ENCODE measurements at regions not wholly inside any gene's neighbourhood (a gene's known extent, or its start where the extent isn't known, plus 50 kb on each side); places are given as distances from the start of the nearest gene placed in this dataset.

DNA sequence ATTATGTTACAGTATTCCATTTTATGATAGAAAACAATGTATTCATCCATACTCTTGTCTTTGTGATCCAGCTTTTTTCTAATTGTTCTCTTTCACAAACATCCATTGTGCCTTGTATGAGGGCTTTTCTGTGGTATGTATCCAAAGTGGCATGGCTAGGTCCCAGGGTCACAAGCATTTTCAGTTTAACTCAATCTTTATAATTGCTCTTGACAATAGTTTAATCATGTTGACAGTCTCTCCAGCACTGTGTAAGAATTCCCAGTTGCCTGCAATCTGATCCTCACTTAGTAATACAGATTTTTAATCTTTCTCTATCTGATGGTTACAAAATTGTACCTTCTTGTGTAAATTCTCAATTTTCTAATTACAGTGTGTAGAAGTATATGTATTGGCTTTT, 533.4 kb downstream of the NEBL start:
- Histone ChIP-seq H3K27ac (ENCODE audit: poor library complexity, severe bottlenecking) (no peak overlapping the region), H3K27me3 (ENCODE audit: insufficient read depth, poor library complexity, severe bottlenecking) (peaks cover 2% of the 10 kb centered on the region), H3K4me1 (ENCODE audit: insufficient read depth, poor library complexity, severe bottlenecking) (no peaks in the 10 kb centered on the region), H3K4me3 (ENCODE audit: severe bottlenecking) (no peak overlapping the region), H3K9me3 (ENCODE audit: severe bottlenecking) (peaks cover 2% of the 10 kb centered on the region), H3K36me3 (ENCODE audit: low read depth) (no peaks in the 10 kb centered on the region)
- ATAC-seq (ENCODE audit: low read depth) (no peak), DNase-seq (ENCODE audit: low spot score) (no peak)
- TF ChIP-seq, protein P1, sequence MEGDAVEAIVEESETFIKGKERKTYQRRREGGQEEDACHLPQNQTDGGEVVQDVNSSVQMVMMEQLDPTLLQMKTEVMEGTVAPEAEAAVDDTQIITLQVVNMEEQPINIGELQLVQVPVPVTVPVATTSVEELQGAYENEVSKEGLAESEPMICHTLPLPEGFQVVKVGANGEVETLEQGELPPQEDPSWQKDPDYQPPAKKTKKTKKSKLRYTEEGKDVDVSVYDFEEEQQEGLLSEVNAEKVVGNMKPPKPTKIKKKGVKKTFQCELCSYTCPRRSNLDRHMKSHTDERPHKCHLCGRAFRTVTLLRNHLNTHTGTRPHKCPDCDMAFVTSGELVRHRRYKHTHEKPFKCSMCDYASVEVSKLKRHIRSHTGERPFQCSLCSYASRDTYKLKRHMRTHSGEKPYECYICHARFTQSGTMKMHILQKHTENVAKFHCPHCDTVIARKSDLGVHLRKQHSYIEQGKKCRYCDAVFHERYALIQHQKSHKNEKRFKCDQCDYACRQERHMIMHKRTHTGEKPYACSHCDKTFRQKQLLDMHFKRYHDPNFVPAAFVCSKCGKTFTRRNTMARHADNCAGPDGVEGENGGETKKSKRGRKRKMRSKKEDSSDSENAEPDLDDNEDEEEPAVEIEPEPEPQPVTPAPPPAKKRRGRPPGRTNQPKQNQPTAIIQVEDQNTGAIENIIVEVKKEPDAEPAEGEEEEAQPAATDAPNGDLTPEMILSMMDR (IDR thresholded peaks at IDR 0.05; ENCODE audit: poor library complexity, severe bottlenecking) = no peak

DNA sequence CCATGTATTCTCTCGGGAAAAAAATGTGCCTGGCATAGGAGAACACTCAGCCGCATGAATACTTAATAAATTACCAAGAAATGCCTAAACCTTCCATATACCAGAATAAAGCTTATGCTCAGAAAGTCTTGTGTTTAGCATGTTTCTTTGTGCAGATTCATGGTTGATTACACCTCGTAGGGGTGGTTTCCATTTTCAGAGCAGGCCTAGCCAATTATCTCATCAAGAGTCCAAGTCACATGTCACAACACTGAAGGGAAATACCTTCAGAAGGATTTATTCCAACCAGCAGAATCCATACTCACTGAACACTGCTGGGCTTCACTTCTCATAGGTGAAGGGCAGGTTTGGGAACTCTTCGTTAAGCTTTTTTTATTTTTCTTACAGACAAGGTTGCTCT, 539.7 kb downstream of the PLXDC2 start:
- DNase-seq (ENCODE audit: low spot score) (no peak), ATAC-seq (ENCODE audit: low read depth) (no peak)
- no peak overlapping the region for H3K27ac ChIP-seq (ENCODE audit: poor library complexity, severe bottlenecking)
- no peaks in the 10 kb centered on the region for H3K36me3 ChIP-seq (ENCODE audit: low read depth)
- H3K27me3 ChIP-seq (ENCODE audit: insufficient read depth, poor library complexity, severe bottlenecking) = no peaks in the 10 kb centered on the region
- TF ChIP-seq, protein P1 (IDR thresholded peaks at IDR 0.05; ENCODE audit: poor library complexity, severe bottlenecking) = no peak
- no peaks in the 10 kb centered on the region for H3K9me3 ChIP-seq (ENCODE audit: severe bottlenecking)
- H3K4me3 ChIP-seq (ENCODE audit: severe bottlenecking) = no peak overlapping the region
- H3K4me1 ChIP-seq (ENCODE audit: insufficient read depth, poor library complexity, severe bottlenecking) = no peaks in the 10 kb centered on the region

DNA sequence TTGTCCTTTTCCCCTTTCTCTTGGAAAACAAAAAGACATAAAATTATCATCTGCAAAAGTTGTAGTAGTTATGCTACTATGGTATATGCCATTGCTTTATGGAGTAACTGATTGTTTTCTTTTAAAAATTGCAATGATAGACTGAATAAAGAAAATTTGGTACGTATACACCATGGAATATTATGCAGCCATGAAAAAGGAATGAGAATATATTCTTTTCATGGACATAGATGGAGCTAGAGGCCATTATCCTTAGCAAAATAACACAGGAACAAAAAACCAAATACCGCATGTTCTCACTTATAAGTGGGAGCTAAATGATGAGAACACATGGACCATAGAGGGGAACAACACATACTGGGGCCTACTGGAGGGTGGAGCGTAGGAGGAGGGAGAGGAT, 538.8 kb downstream of the PLXDC2 start:
- no peak for ATAC-seq (ENCODE audit: low read depth)
- Histone ChIP-seq H3K36me3 (ENCODE audit: low read depth) (no peaks in the 10 kb centered on the region), H3K4me1 (ENCODE audit: insufficient read depth, poor library complexity, severe bottlenecking) (no peaks in the 10 kb centered on the region), H3K9me3 (ENCODE audit: severe bottlenecking) (no peaks in the 10 kb centered on the region), H3K27me3 (ENCODE audit: insufficient read depth, poor library complexity, severe bottlenecking) (no peaks in the 10 kb centered on the region), H3K4me3 (ENCODE audit: severe bottlenecking) (no peak overlapping the region), H3K27ac (ENCODE audit: poor library complexity, severe bottlenecking) (no peak overlapping the region)
- TF ChIP-seq, protein P1 (IDR thresholded peaks at IDR 0.05; ENCODE audit: poor library complexity, severe bottlenecking) = no peak
- DNase-seq (ENCODE audit: low spot score) = no peak

DNA sequence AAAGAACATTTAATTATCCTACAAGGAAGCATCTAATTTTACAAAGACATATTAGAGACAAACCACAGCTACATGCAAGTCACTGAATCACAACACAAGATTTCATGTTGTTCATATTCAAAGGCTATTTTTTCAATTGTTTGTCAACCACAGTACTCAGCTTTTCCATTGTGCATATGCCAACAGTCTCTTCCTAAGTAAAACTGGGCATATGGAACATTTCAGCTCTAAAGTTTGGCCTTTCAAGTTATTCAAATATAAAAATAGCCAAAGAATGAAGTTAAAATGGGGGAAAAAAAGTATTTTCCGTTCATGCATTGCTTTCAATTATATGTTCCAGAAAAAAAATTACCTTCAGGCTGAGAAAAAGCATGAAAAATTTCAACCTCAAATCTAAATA, 537.9 kb downstream of the PLXDC2 start:
- ATAC-seq (ENCODE audit: low read depth) = no peak
- TF ChIP-seq, protein P1 (IDR thresholded peaks at IDR 0.05; ENCODE audit: poor library complexity, severe bottlenecking) = no peak
- Histone ChIP-seq H3K36me3 (ENCODE audit: low read depth) (no peaks in the 10 kb centered on the region), H3K9me3 (ENCODE audit: severe bottlenecking) (no peaks in the 10 kb centered on the region), H3K4me3 (ENCODE audit: severe bottlenecking) (no peak overlapping the region), H3K27me3 (ENCODE audit: insufficient read depth, poor library complexity, severe bottlenecking) (no peaks in the 10 kb centered on the region), H3K27ac (ENCODE audit: poor library complexity, severe bottlenecking) (no peak overlapping the region), H3K4me1 (ENCODE audit: insufficient read depth, poor library complexity, severe bottlenecking) (no peaks in the 10 kb centered on the region)
- no peak for DNase-seq (ENCODE audit: low spot score)

DNA sequence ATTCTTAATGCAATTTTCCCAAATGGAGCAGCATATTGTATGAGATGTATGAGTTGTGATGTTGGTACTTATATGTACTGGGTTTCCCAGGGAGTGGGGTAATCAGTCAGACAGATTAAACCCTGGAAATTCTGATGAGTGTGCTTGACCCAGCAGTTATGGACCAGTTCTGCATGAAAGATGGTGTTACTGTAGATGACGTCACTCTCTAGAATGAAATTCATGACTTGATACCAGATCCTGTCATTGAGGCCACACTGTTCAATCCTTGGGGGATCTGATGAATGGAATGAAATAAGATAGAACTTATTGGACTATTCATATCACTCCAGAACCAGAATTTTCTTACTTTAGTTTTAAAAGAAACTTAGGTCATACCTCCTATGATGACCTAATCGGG, 534.3 kb downstream of the PLXDC2 start:
- H3K9me3 ChIP-seq (ENCODE audit: severe bottlenecking) = no peaks in the 10 kb centered on the region
- TF ChIP-seq, protein P1 (IDR thresholded peaks at IDR 0.05; ENCODE audit: poor library complexity, severe bottlenecking) = no peak
- DNase-seq (ENCODE audit: low spot score) (no peak), ATAC-seq (ENCODE audit: low read depth) (no peak)
- no peak overlapping the region for H3K4me3 ChIP-seq (ENCODE audit: severe bottlenecking)
- H3K4me1 ChIP-seq (ENCODE audit: insufficient read depth, poor library complexity, severe bottlenecking) = no peaks in the 10 kb centered on the region
- H3K27me3 ChIP-seq (ENCODE audit: insufficient read depth, poor library complexity, severe bottlenecking) = no peaks in the 10 kb centered on the region
- H3K27ac ChIP-seq (ENCODE audit: poor library complexity, severe bottlenecking) = no peak overlapping the region
- no peaks in the 10 kb centered on the region for H3K36me3 ChIP-seq (ENCODE audit: low read depth)

Measured in RWPE2 (cell line).